ENCODE measurements at regions not wholly inside any gene's neighbourhood (a gene's known extent, or its start where the extent isn't known, plus 50 kb on each side); places are given as distances from the start of the nearest gene placed in this dataset.

GRCh38 chr4:174138616-174139015 lies 144.9 kb downstream of the FBXO8 start:
- DNase-seq (no peak), ATAC-seq (no peak)
- no CpG with 5 or more reads among the region's 1 CpG for WGBS (ENCODE audit: insufficient coverage)
- no peaks in the 10 kb centered on the region for H3K4me1 Mint-ChIP-seq
- intact Hi-C loops (cut with micrococcal nuclease), result no loop called here
- H3K27ac Mint-ChIP-seq, result no peak overlapping the region
- H3K9me3 Mint-ChIP-seq, result peaks cover 0 to 2% of the 10 kb centered on the region in 2 donors
- no peak for TF ChIP-seq CTCF (IDR thresholded peaks at IDR 0.05)
- no peak overlapping the region for H3K4me3 Mint-ChIP-seq
- H3K27me3 Mint-ChIP-seq (ENCODE audit: low read depth in 2 of 2), result peaks cover 0 to 9% of the 10 kb centered on the region in 2 donors
- no peaks in the 10 kb centered on the region for H3K36me3 Mint-ChIP-seq
- H3K4me3 ChIP-seq (ENCODE audit: low read length), result no peak overlapping the region
- no peaks in the 10 kb centered on the region for H3K9me3 ChIP-seq (ENCODE audit: control insufficient read depth, insufficient read depth, low read length)
- no peak overlapping the region for H3K27ac ChIP-seq (ENCODE audit: low read length)
- H3K27me3 ChIP-seq (ENCODE audit: control insufficient read depth, insufficient read depth, low read length), result peaks cover 2% of the 10 kb centered on the region
- no peaks in the 10 kb centered on the region for H3K36me3 ChIP-seq (ENCODE audit: control insufficient read depth, insufficient read depth, low read length)
- H3K4me1 ChIP-seq (ENCODE audit: control insufficient read depth, insufficient read depth, low read length), result no peaks in the 10 kb centered on the region

GRCh38 chr4:174137698-174138097 lies 145.8 kb downstream of the FBXO8 start:
- H3K36me3 Mint-ChIP-seq, result no peaks in the 10 kb centered on the region

GRCh38 chr4:174135936-174136406 lies 147.5 kb downstream of the FBXO8 start:
- H3K27me3 ChIP-seq (ENCODE audit: control insufficient read depth, insufficient read depth, low read length), result peaks cover 2% of the 10 kb centered on the region
- Mint-ChIP-seq H3K4me1 (no peaks in the 10 kb centered on the region), H3K27ac (no peak overlapping the region), H3K27me3 (ENCODE audit: low read depth in 2 of 2) (peaks cover 0 to 9% of the 10 kb centered on the region in 2 donors), H3K9me3 (peaks cover 0 to 2% of the 10 kb centered on the region in 2 donors), H3K4me3 (no peak overlapping the region), H3K36me3 (no peaks in the 10 kb centered on the region)
- no peaks in the 10 kb centered on the region for H3K36me3 ChIP-seq (ENCODE audit: control insufficient read depth, insufficient read depth, low read length)
- 66% methylated on average over 12 of the region's 12 CpGs for WGBS (ENCODE audit: insufficient coverage)
- no peak overlapping the region for H3K4me3 ChIP-seq (ENCODE audit: low read length)
- no peak for TF ChIP-seq CTCF (IDR thresholded peaks at IDR 0.05)
- no peak overlapping the region for H3K27ac ChIP-seq (ENCODE audit: low read length)
- no peaks in the 10 kb centered on the region for H3K4me1 ChIP-seq (ENCODE audit: control insufficient read depth, insufficient read depth, low read length)
- no peaks in the 10 kb centered on the region for H3K9me3 ChIP-seq (ENCODE audit: control insufficient read depth, insufficient read depth, low read length)
- intact Hi-C loops (cut with micrococcal nuclease), result no loop called here
- ATAC-seq, result no peak
- no peak for DNase-seq

More at GRCh38 chr4:174137698-174138097, 145.8 kb downstream of the FBXO8 start:
- intact Hi-C loops (cut with micrococcal nuclease), result no loop called here
- H3K9me3 Mint-ChIP-seq, result peaks cover 0 to 2% of the 10 kb centered on the region in 2 donors
- no peak for DNase-seq
- peaks cover 0 to 9% of the 10 kb centered on the region in 2 donors for H3K27me3 Mint-ChIP-seq (ENCODE audit: low read depth in 2 of 2)
- Histone ChIP-seq H3K4me1 (ENCODE audit: control insufficient read depth, insufficient read depth, low read length) (no peaks in the 10 kb centered on the region), H3K27ac (ENCODE audit: low read length) (no peak overlapping the region), H3K4me3 (ENCODE audit: low read length) (no peak overlapping the region), H3K9me3 (ENCODE audit: control insufficient read depth, insufficient read depth, low read length) (no peaks in the 10 kb centered on the region), H3K36me3 (ENCODE audit: control insufficient read depth, insufficient read depth, low read length) (no peaks in the 10 kb centered on the region), H3K27me3 (ENCODE audit: control insufficient read depth, insufficient read depth, low read length) (peaks cover 2% of the 10 kb centered on the region)
- no peak for TF ChIP-seq CTCF (IDR thresholded peaks at IDR 0.05)
- no peak overlapping the region for H3K27ac Mint-ChIP-seq
- WGBS (ENCODE audit: insufficient coverage), result 94% methylated on average over 2 of the region's 2 CpGs
- no peaks in the 10 kb centered on the region for H3K4me1 Mint-ChIP-seq
- no peak overlapping the region for H3K4me3 Mint-ChIP-seq
- no peak for ATAC-seq

- H3K27me3 Mint-ChIP-seq (ENCODE audit: low read depth in 2 of 2), result peaks cover 0 to 9% of the 10 kb centered on the region in 2 donors
- H3K27ac Mint-ChIP-seq, result no peak overlapping the region
- Histone ChIP-seq H3K4me3 (ENCODE audit: low read length) (no peak overlapping the region), H3K27ac (ENCODE audit: low read length) (no peak overlapping the region), H3K9me3 (ENCODE audit: control insufficient read depth, insufficient read depth, low read length) (no peaks in the 10 kb centered on the region), H3K4me1 (ENCODE audit: control insufficient read depth, insufficient read depth, low read length) (no peaks in the 10 kb centered on the region), H3K36me3 (ENCODE audit: control insufficient read depth, insufficient read depth, low read length) (no peaks in the 10 kb centered on the region), H3K27me3 (ENCODE audit: control insufficient read depth, insufficient read depth, low read length) (peaks cover 2% of the 10 kb centered on the region)
- DNase-seq (no peak), ATAC-seq (no peak)
- TF ChIP-seq CTCF (IDR thresholded peaks at IDR 0.05), result no peak
- no peak overlapping the region for H3K4me3 Mint-ChIP-seq
- H3K9me3 Mint-ChIP-seq, result peaks cover 0 to 2% of the 10 kb centered on the region in 2 donors
- intact Hi-C loops (cut with micrococcal nuclease), result no loop called here
- no peaks in the 10 kb centered on the region for H3K36me3 Mint-ChIP-seq
- no peaks in the 10 kb centered on the region for H3K4me1 Mint-ChIP-seq
- 70% methylated on average over 1 of the region's 1 CpG for WGBS (ENCODE audit: insufficient coverage)
Observed at GRCh38 chr4:174135530-174135929, 147.9 kb downstream of the FBXO8 start.
